Mesenchymal stem cell (in vitro differentiated cells and primary cell): ENCODE measurements at regions not wholly inside any gene's neighbourhood (a gene's known extent, or its start where the extent isn't known, plus 50 kb on each side); places are given as distances from the start of the nearest gene placed in this dataset.
"Not testable (repeated sequence)": the region's sequence is repeated elsewhere in the genome, so short reads cannot be mapped to it uniquely, and the experiment has no call there.

Source experiments
- DNase-seq: peaks from one replicate; pipeline ENCODE4 v3.0.0-alpha.2; 2013
- H2AFZ ChIP-seq: one replicate; pipeline ENCODE4 v1.6.1; 2013; ENCODE audit warnings: low read depth, mild to moderate bottlenecking, control low read depth, inconsistent platforms, low read length, moderate library complexity
- H2AK5ac ChIP-seq: 2 replicates; pipeline ENCODE4 v1.6.1; 2013; ENCODE audit warnings: low read length, moderate library complexity, mild to moderate bottlenecking, inconsistent platforms; ENCODE audit not compliant: severe bottlenecking
- H2BK120ac ChIP-seq: one replicate; pipeline ENCODE4 v1.6.1; 2013; ENCODE audit warnings: low read depth, mild to moderate bottlenecking, inconsistent platforms, low read length, moderate library complexity
- H2BK12ac ChIP-seq, 2 experiments: one replicate each; pipeline ENCODE4 v1.6.1; 2013; ENCODE audit warnings: inconsistent platforms in 2 of 2, low read length in 2 of 2, mild to moderate bottlenecking in 2 of 2, moderate library complexity in 2 of 2, control low read depth in 1 of 2
- H2BK15ac ChIP-seq: one replicate; pipeline ENCODE4 v1.6.1; 2013; ENCODE audit warnings: mild to moderate bottlenecking, low read depth, inconsistent platforms; ENCODE audit not compliant: poor library complexity, severe bottlenecking
- H2BK5ac ChIP-seq: 2 replicates; pipeline ENCODE4 v1.6.1; 2013; ENCODE audit warnings: low read depth, mild to moderate bottlenecking, low read length, control low read depth, inconsistent platforms; ENCODE audit not compliant: poor library complexity, severe bottlenecking
- H3K14ac ChIP-seq, 2 experiments: one replicate each; pipeline ENCODE4 v1.6.1; 2013; ENCODE audit warnings: inconsistent platforms in 2 of 2, low read length in 2 of 2, control low read depth in 1 of 2, mild to moderate bottlenecking in 1 of 2, moderate library complexity in 1 of 2
- H3K18ac ChIP-seq, 2 experiments: one replicate each; pipeline ENCODE4 v1.6.1; 2013; ENCODE audit warnings: inconsistent platforms in 2 of 2, low read length in 2 of 2, control low read depth in 1 of 2, low read depth in 1 of 2, mild to moderate bottlenecking in 1 of 2
- H3K23ac ChIP-seq, 2 experiments: one replicate each; pipeline ENCODE4 v1.6.1; 2013; ENCODE audit warnings: inconsistent platforms in 2 of 2, low read length in 2 of 2, mild to moderate bottlenecking in 2 of 2, moderate library complexity in 2 of 2, control low read depth in 1 of 2
- H3K27ac ChIP-seq: 2 replicates; pipeline ENCODE4 v1.5.1; 2013; ENCODE audit warnings: mild to moderate bottlenecking, moderate library complexity, low read length, control low read depth, inconsistent platforms; ENCODE audit not compliant: poor library complexity, severe bottlenecking
- H3K27me3 ChIP-seq, 2 experiments: 2 replicates each; pipeline versions ENCODE4 v1.6.1 to v1.7.0; 2013; ENCODE audit warnings: low read length in 2 of 2, mild to moderate bottlenecking in 2 of 2, moderate library complexity in 2 of 2, control low read depth in 1 of 2, inconsistent platforms in 1 of 2; ENCODE audit not compliant: control insufficient read depth in 1 of 2, insufficient read depth in 1 of 2
- H3K36me3 ChIP-seq, 2 experiments: 2 replicates each; pipeline versions ENCODE4 v1.6.1 to v1.7.0; 2013; ENCODE audit warnings: low read length in 2 of 2, control low read depth in 1 of 2, inconsistent platforms in 1 of 2, low read depth in 1 of 2, mild to moderate bottlenecking in 1 of 2; ENCODE audit not compliant: insufficient read depth in 2 of 2, control insufficient read depth in 1 of 2
- H3K4ac ChIP-seq, 2 experiments: one replicate each; pipeline ENCODE4 v1.6.1; 2013; ENCODE audit warnings: inconsistent platforms in 2 of 2, low read length in 2 of 2, mild to moderate bottlenecking in 2 of 2, moderate library complexity in 2 of 2, control low read depth in 1 of 2, low read depth in 1 of 2
- H3K4me1 ChIP-seq: 2 replicates; pipeline ENCODE4 v1.6.1; 2013; ENCODE audit warnings: low read depth, low read length, control low read depth; ENCODE audit not compliant: control insufficient read depth, insufficient read depth
- H3K4me2 ChIP-seq: 2 replicates; pipeline ENCODE4 v1.6.1; 2013; ENCODE audit warnings: low read length, mild to moderate bottlenecking, inconsistent platforms; ENCODE audit not compliant: poor library complexity, severe bottlenecking
- H3K4me3 ChIP-seq, 2 experiments: 2 replicates each; pipeline versions ENCODE4 v1.5.1 to v1.7.0; 2013; ENCODE audit warnings: low read length in 2 of 2, mild to moderate bottlenecking in 2 of 2, control low read depth in 1 of 2, low read depth in 1 of 2; ENCODE audit not compliant: insufficient read depth in 1 of 2
- H3K79me1 ChIP-seq: replicated peaks from 2 replicates; pipeline ENCODE4 v1.6.1; 2013; ENCODE audit warnings: mild to moderate bottlenecking, control low read depth, low read length, inconsistent platforms; ENCODE audit not compliant: poor library complexity, severe bottlenecking
- H3K9ac ChIP-seq: 2 replicates; pipeline ENCODE4 v1.7.0; 2013; ENCODE audit warnings: mild to moderate bottlenecking, low read length, moderate library complexity
- H3K9me3 ChIP-seq: 2 replicates; pipeline ENCODE4 v1.7.0; 2013; ENCODE audit warnings: mild to moderate bottlenecking, low read length; ENCODE audit not compliant: control insufficient read depth
- H4K8ac ChIP-seq: one replicate; pipeline ENCODE4 v1.6.1; 2013; ENCODE audit warnings: inconsistent platforms, mild to moderate bottlenecking, low read length, moderate library complexity
- H4K91ac ChIP-seq: one replicate; pipeline ENCODE4 v1.6.1; 2013; ENCODE audit warnings: mild to moderate bottlenecking, low read length, inconsistent platforms
- WGBS: methylation state at CpG from one replicate; pipeline ENCODE4 v1.1.7; 2013; ENCODE audit warnings: mixed read lengths; 5-methylcytosine and 5-hydroxymethylcytosine counted together

DNA sequence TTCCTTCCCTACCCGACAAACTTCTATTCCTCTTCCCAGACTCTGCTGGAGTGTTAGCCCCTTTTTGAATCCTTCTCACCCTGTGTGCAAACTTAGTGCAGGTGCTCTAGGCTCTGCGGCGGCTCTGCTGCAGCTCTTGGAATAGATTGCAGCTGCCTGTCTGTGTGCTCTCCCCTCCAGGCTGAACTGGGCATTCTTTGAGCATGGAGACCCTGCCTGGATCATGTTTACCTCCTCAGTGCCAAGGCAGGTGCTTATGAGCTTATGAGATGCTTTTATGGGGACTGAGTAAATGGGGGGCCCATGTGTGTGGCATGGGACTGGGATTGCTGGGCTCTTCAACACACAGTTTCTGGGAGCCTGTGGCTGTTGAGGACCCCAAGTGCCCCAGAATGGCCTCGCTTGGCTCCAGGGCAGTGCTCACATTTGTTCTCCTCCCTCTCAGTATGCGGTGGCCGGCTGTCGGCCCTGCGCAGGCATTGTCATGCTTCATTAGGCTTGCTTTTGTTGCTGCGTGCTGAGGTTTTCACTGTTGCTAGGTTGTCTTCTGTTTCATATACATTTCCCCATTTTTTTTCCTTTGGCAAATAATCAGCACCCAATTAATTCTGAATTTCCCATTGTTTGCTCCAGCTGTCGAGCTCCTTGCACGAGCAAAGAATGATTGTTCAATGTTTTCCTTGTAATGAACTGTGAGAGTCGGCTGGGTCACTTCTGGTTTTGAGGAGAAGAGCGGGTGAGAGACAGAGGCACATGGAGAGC lies 185.5 kb upstream of the NLRP1 start:
- WGBS, result 70% methylated on average over 13 of the region's 13 CpGs
- Histone ChIP-seq H3K14ac (no peak overlapping the region), H3K79me1 (no peaks in the 10 kb centered on the region), H3K4me3 (no peak overlapping the region), H3K4ac (no peak overlapping the region), H2AFZ (no peak overlapping the region), H2BK120ac (no peak overlapping the region), H3K4me1 (peaks cover 8% of the 10 kb centered on the region), H3K27ac (no peak overlapping the region), H4K8ac (no peak overlapping the region), H2BK15ac (no peak overlapping the region), H3K27me3 (peaks cover 14 to 73% of the 10 kb centered on the region in 2 experiments), H3K23ac (no peak overlapping the region), H4K91ac (no peak overlapping the region), H3K18ac (no peak overlapping the region), H3K9me3 (no peaks in the 10 kb centered on the region), H3K9ac (no peak overlapping the region), H3K4me2 (peak overlapping the region; percentile 13), H3K36me3 (no peaks in the 10 kb centered on the region), H2AK5ac (no peak overlapping the region), H2BK12ac (no peak overlapping the region), H2BK5ac (no peak overlapping the region)
- DNase-seq, result no peak

GRCh38 chr17:5770441-5771270 lies 186.3 kb upstream of the NLRP1 start:
- H2BK15ac ChIP-seq, result no peak overlapping the region
- H2BK120ac ChIP-seq, result no peak overlapping the region
- no peak overlapping the region for H2BK5ac ChIP-seq
- no peak overlapping the region for H3K14ac ChIP-seq
- H3K4me1 ChIP-seq, result peaks cover 13% of the 10 kb centered on the region
- 62% methylated on average over 13 of the region's 17 CpGs for WGBS
- H3K4me2 ChIP-seq, result peak overlapping the region; percentile 47
- no peaks in the 10 kb centered on the region for H3K79me1 ChIP-seq
- no peak overlapping the region for H3K18ac ChIP-seq
- no peaks in the 10 kb centered on the region for H3K36me3 ChIP-seq
- H3K4ac ChIP-seq, result no peak overlapping the region
- no peak for DNase-seq
- no peaks in the 10 kb centered on the region for H3K9me3 ChIP-seq
- H3K27me3 ChIP-seq, result peaks cover 10 to 75% of the 10 kb centered on the region in 2 experiments
- H2AK5ac ChIP-seq, result no peak overlapping the region
- no peak overlapping the region for H3K4me3 ChIP-seq
- no peak overlapping the region for H3K9ac ChIP-seq
- no peak overlapping the region for H2BK12ac ChIP-seq
- H4K8ac ChIP-seq, result no peak overlapping the region
- no peak overlapping the region for H3K23ac ChIP-seq
- H3K27ac ChIP-seq, result no peak overlapping the region
- H4K91ac ChIP-seq, result no peak overlapping the region
- H2AFZ ChIP-seq, result no peak overlapping the region

DNA sequence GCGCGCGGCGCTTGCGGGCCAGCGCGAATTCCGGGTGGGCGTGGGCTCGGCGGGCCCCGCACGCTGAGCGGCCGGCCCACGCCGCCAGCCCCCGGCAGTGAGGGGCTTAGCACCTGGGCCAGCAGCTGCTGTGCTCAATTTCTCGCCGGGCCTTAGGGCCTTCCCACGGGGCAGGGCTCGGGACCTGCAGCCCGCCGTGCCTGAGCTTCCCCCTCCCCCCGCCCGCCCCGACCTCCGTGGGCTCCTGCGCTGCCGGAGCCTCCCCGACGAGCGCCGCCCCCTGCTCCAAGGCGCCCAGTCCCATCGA lies 186.9 kb upstream of the NLRP1 start:
- H4K8ac ChIP-seq, H2BK15ac ChIP-seq, H2BK120ac ChIP-seq, H3K23ac ChIP-seq, H3K9me3 ChIP-seq, H2AFZ ChIP-seq, H3K4me3 ChIP-seq, H2AK5ac ChIP-seq, H3K9ac ChIP-seq, H3K18ac ChIP-seq, H2BK5ac ChIP-seq, H3K79me1 ChIP-seq, H3K4ac ChIP-seq, H3K4me2 ChIP-seq, H3K36me3 ChIP-seq, DNase-seq, H2BK12ac ChIP-seq, H3K14ac ChIP-seq, H4K91ac ChIP-seq, H3K27ac ChIP-seq: not testable (repeated sequence)
- peaks cover 13% of the 10 kb centered on the region for H3K4me1 ChIP-seq
- peaks cover 5 to 69% of the 10 kb centered on the region in 2 experiments for H3K27me3 ChIP-seq
- 73% methylated on average over 19 of the region's 36 CpGs for WGBS

DNA sequence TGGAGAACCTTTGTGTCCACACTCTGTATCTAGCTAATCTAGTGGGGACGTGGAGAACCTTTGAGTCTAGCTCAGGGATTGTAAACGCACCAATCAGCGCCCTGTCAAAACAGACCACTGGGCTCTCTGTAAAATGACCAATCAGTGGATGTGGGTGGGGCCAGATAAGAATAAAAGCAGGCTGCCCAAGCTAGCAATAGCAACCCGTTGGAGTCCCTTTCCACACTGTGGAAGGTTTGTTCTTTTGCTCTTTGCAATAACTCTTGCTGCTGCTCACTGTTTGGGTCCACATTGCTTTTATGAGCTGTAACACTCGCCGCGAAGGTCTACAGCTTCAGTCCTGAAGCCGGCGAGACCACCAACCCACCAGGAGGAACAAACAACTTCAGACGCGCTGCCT lies 187.7 kb upstream of the NLRP1 start:
- H3K18ac ChIP-seq, H3K23ac ChIP-seq, H2BK15ac ChIP-seq, H3K4me3 ChIP-seq, H3K9ac ChIP-seq, H2AFZ ChIP-seq, H3K4me2 ChIP-seq, H2BK120ac ChIP-seq, H2BK5ac ChIP-seq, H2AK5ac ChIP-seq, H3K27ac ChIP-seq, H3K14ac ChIP-seq, H3K9me3 ChIP-seq, H4K91ac ChIP-seq, H3K79me1 ChIP-seq, H3K4ac ChIP-seq, H3K36me3 ChIP-seq, H4K8ac ChIP-seq, DNase-seq: not testable (repeated sequence)
- H3K4me1 ChIP-seq, result peaks cover 16% of the 10 kb centered on the region
- H2BK12ac ChIP-seq, result peak overlapping the region in 1 of 2 experiments; percentile 38
- 82% methylated on average over 11 of the region's 11 CpGs for WGBS
- peaks cover 0 to 61% of the 10 kb centered on the region in 2 experiments for H3K27me3 ChIP-seq
